GM12878 (cell line): ENCODE measurements at regions not wholly inside any gene's neighbourhood (a gene's known extent, or its start where the extent isn't known, plus 50 kb on each side); places are given as distances from the start of the nearest gene placed in this dataset.

Source experiments
- ATAC-seq: fragments of 200-7000 bp; cut with Tn5 transposase; 3 replicates; pipeline ENCODE4 v1.9.1; 2020; ENCODE audit warnings: mild to moderate bottlenecking, moderate library complexity
- BruUV-seq: library from RNA; stranded (reverse); fragments of 400-500 nt; replicated peaks from 2 replicates; lab custom pipeline; 2021; lab: Mats Ljungman, UMichigan
- CTCF ChIA-PET: fragments of 300-600 bp; sonication (Branson Sonifier 250); formaldehyde crosslinking; extraction: SDS; loops from one replicate; lab custom pipeline; 2021; ENCODE audit warnings: inconsistent platforms; lab: Yijun Ruan, JAX
- POLR2A ChIA-PET: fragments of 350-600 bp; formaldehyde crosslinking; extraction: SDS; loops from one replicate; lab custom pipeline; 2021; ENCODE audit warnings: inconsistent platforms; lab: Charles Lee
- RAD21 ChIA-PET: fragments of 300-600 bp; sonication (Branson Sonifier 250); formaldehyde crosslinking; loops from one replicate; lab custom pipeline; 2023; ENCODE audit warnings: antibody characterized with exemption; ENCODE audit not compliant: unreplicated experiment; lab: Charles Lee
- SMC1A ChIA-PET: fragments of 300-600 bp; sonication (Branson Sonifier 250); formaldehyde crosslinking; loops from one replicate; lab custom pipeline; 2023; ENCODE audit not compliant: unreplicated experiment, uncharacterized antibody; lab: Charles Lee
- DNase-seq: peaks from one replicate; pipeline ENCODE4 v3.0.0-alpha.2; 2011; ENCODE audit warnings: low read depth, low spot score
- FAIRE-seq: peaks from 3 replicates; lab custom pipeline; 2011; peaks lifted over from hg19 to GRCh38; lab: Jason Lieb, UNC
- H2AFZ ChIP-seq: 2 replicates; pipeline ENCODE4 v1.6.0; 2011; ENCODE audit warnings: low read depth, low read length, control low read depth; ENCODE audit not compliant: control insufficient read depth
- H3K27ac ChIP-seq: 2 replicates; pipeline ENCODE4 v1.5.1; 2011; ENCODE audit warnings: control low read depth; ENCODE audit not compliant: control insufficient read depth, insufficient read depth
- H3K27me3 ChIP-seq, 2 experiments: replicated peaks in 1 of 2; 2 replicates each; pipeline versions ENCODE4 v1.6.0 to v1.6.1; 2011; ENCODE audit warnings: low read length in 1 of 2; ENCODE audit not compliant: control insufficient read depth in 2 of 2, insufficient read depth in 2 of 2
- H3K36me3 ChIP-seq, 2 experiments: 2 replicates each; pipeline ENCODE4 v1.5.1; 2011; ENCODE audit warnings: low read length in 1 of 2; ENCODE audit not compliant: control insufficient read depth in 2 of 2, insufficient read depth in 2 of 2
- H3K4me1 ChIP-seq: 2 replicates; pipeline ENCODE4 v1.6.1; 2011; ENCODE audit warnings: mild to moderate bottlenecking, low read length, moderate library complexity, mixed read lengths; ENCODE audit not compliant: control insufficient read depth, insufficient read depth
- H3K4me2 ChIP-seq: 2 replicates; pipeline ENCODE4 v1.6.0; 2011; ENCODE audit warnings: control low read depth; ENCODE audit not compliant: control insufficient read depth, insufficient read depth
- H3K4me3 ChIP-seq: fragments of 200-600 bp; sonication (generic); 2 replicates; pipeline ENCODE4 v1.5.1; 2016
- H3K79me2 ChIP-seq: 2 replicates; pipeline ENCODE4 v1.6.0; 2011; ENCODE audit warnings: low read length; ENCODE audit not compliant: control insufficient read depth, insufficient read depth
- H3K9ac ChIP-seq: 2 replicates; pipeline ENCODE4 v1.8.0; 2011; ENCODE audit warnings: low read length, control low read depth, mixed read lengths; ENCODE audit not compliant: control insufficient read depth, insufficient read depth
- H3K9me3 ChIP-seq: replicated peaks from 3 replicates; pipeline ENCODE4 v1.5.1; 2011; ENCODE audit warnings: mild to moderate bottlenecking, low read length; ENCODE audit not compliant: control insufficient read depth, insufficient read depth
- H4K20me1 ChIP-seq: 2 replicates; pipeline ENCODE4 v1.6.0; 2011; ENCODE audit not compliant: control insufficient read depth, insufficient read depth
- BRCA1 ChIP-seq: IDR thresholded peaks from 2 replicates; pipeline ENCODE4 v1.6.1; 2011; ENCODE audit warnings: low read depth, low read length, improper control_type of control experiment
- CREB1 ChIP-seq: IDR thresholded peaks from 2 replicates; pipeline ENCODE4 v1.6.1; 2012; ENCODE audit warnings: low read depth, mild to moderate bottlenecking, inconsistent platforms
- IRF4 ChIP-seq: IDR thresholded peaks from 2 replicates; pipeline ENCODE4 v1.6.1; 2011; ENCODE audit warnings: low read depth, low read length
- MLLT1 ChIP-seq: fragments of 450-650 bp; IDR thresholded peaks from 2 replicates; pipeline ENCODE4 v1.6.1; 2016; ENCODE audit warnings: mild to moderate bottlenecking
- MTA2 ChIP-seq: fragments of 450-650 bp; IDR thresholded peaks from 2 replicates; pipeline ENCODE4 v1.6.1; 2016; ENCODE audit warnings: low read depth, mild to moderate bottlenecking, moderate library complexity
- MYB ChIP-seq: fragments of 150-350 bp; IDR thresholded peaks from 2 replicates; pipeline ENCODE4 v1.6.1; 2014; ENCODE audit warnings: mild to moderate bottlenecking, low read depth, low read length, borderline replicate concordance
- NFYA ChIP-seq: IDR thresholded peaks from 2 replicates; pipeline ENCODE4 v1.6.1; 2011; ENCODE audit warnings: low read depth, mild to moderate bottlenecking, low read length, improper control_type of control experiment, borderline replicate concordance
- PAX5 ChIP-seq: IDR thresholded peaks from 2 replicates; pipeline ENCODE4 v1.6.1; 2011; ENCODE audit warnings: low read depth, low read length, borderline replicate concordance
- POLR2AphosphoS2 ChIP-seq: IDR thresholded peaks from 2 replicates; pipeline ENCODE4 v1.6.1; 2011; ENCODE audit warnings: low read depth, mild to moderate bottlenecking, low read length, improper control_type of control experiment, moderate library complexity
- SMAD1 ChIP-seq: fragments of 450-650 bp; IDR thresholded peaks from 2 replicates; pipeline ENCODE4 v1.6.1; 2018; ENCODE audit warnings: mild to moderate bottlenecking, low read depth; ENCODE audit not compliant: partially characterized antibody
- SREBF1 ChIP-seq: IDR thresholded peaks from 2 replicates; pipeline ENCODE4 v1.6.1; 2012; ENCODE audit warnings: mild to moderate bottlenecking, low read length
- SREBF2 ChIP-seq: IDR thresholded peaks from 2 replicates; pipeline ENCODE4 v1.6.1; 2012; ENCODE audit warnings: mild to moderate bottlenecking, low read length
- YY1 ChIP-seq: IDR thresholded peaks from 2 replicates; pipeline ENCODE4 v1.6.1; 2011; ENCODE audit warnings: low read depth, mild to moderate bottlenecking, low read length
- ZNF592 ChIP-seq: fragments of 450-650 bp; IDR thresholded peaks from 2 replicates; pipeline ENCODE4 v1.6.1; 2017; ENCODE audit warnings: mild to moderate bottlenecking, moderate library complexity
- WGBS: methylation state at CpG from one replicate; pipeline ENCODE4 v1.1.6; 2016; ENCODE audit warnings: low lambda C conversion rate; ENCODE audit not compliant: insufficient replicate concordance, insufficient coverage; ENCODE audit errors: missing lambda C conversion rate; 5-methylcytosine and 5-hydroxymethylcytosine counted together
- in situ Hi-C: fragments of 300-500 bp; cut with MboI; formaldehyde crosslinking; loops from 9 replicates; pipeline ENCODE4 v1.14.3; 2018; ENCODE audit warnings: mixed read lengths
- intact Hi-C: fragments of 100-400 bp; cut with micrococcal nuclease; formaldehyde crosslinking; loops from one replicate; pipeline ENCODE4 v1.14.2; 2022; ENCODE audit not compliant: unreplicated experiment
- TF ChIP-seq, protein P1 (sequence below): fragments of 450-650 bp; IDR thresholded peaks from 2 replicates; pipeline ENCODE4 v1.6.1; 2017; ENCODE audit warnings: antibody characterized with exemption, mild to moderate bottlenecking, moderate library complexity
- TF ChIP-seq, protein P2 (sequence below): IDR thresholded peaks from 2 replicates; pipeline ENCODE4 v1.6.1; 2012; ENCODE audit warnings: low read depth, low read length, improper control_type of control experiment

GRCh38 chrX:57822398-57822797, 87.9 kb downstream of the ZXDA start:
- WGBS: 33% methylated on average over 8 of the region's 8 CpGs
- Histone ChIP-seq H3K9ac (no peak overlapping the region), H3K27me3 (no peaks in the 10 kb centered on the region), H3K4me2 (no peak overlapping the region), H3K4me1 (no peaks in the 10 kb centered on the region), H2AFZ (no peak overlapping the region), H3K4me3 (no peak overlapping the region), H3K79me2 (no peaks in the 10 kb centered on the region), H4K20me1 (no peaks in the 10 kb centered on the region; the same call in 1 of the 2 replicates), H3K36me3 (no peaks in the 10 kb centered on the region), H3K27ac (no peak overlapping the region), H3K9me3 (no peaks in the 10 kb centered on the region)
- intact Hi-C loops: loop anchor here (1.0 kb wide), 1 partner anchor 107 kb away; no protein-coding TSS in a partner anchor
- SMC1A ChIA-PET: interaction anchor here (1.0 kb wide), 1 partner anchor 11 kb away, joined by 4 read pairs; no protein-coding TSS in a partner anchor
- no peak for FAIRE-seq
- RAD21 ChIA-PET: interaction anchor here (0.9 to 1.0 kb wide), 2 partner anchors 102 to 156 kb away, joined by 3 read pairs; no protein-coding TSS in a partner anchor
- POLR2A ChIA-PET: no interaction called here
- ATAC-seq: no peak
- no peak for DNase-seq
- CTCF ChIA-PET: interaction anchor here (0.9 to 4.4 kb wide), 8 partner anchors 93 to 1032 kb away, joined by 3 to 18 read pairs (median 4); no protein-coding TSS in a partner anchor
- in situ Hi-C loops: no loop called here
- BruUV-seq: no TSS peak
- TF ChIP-seq, protein P1, sequence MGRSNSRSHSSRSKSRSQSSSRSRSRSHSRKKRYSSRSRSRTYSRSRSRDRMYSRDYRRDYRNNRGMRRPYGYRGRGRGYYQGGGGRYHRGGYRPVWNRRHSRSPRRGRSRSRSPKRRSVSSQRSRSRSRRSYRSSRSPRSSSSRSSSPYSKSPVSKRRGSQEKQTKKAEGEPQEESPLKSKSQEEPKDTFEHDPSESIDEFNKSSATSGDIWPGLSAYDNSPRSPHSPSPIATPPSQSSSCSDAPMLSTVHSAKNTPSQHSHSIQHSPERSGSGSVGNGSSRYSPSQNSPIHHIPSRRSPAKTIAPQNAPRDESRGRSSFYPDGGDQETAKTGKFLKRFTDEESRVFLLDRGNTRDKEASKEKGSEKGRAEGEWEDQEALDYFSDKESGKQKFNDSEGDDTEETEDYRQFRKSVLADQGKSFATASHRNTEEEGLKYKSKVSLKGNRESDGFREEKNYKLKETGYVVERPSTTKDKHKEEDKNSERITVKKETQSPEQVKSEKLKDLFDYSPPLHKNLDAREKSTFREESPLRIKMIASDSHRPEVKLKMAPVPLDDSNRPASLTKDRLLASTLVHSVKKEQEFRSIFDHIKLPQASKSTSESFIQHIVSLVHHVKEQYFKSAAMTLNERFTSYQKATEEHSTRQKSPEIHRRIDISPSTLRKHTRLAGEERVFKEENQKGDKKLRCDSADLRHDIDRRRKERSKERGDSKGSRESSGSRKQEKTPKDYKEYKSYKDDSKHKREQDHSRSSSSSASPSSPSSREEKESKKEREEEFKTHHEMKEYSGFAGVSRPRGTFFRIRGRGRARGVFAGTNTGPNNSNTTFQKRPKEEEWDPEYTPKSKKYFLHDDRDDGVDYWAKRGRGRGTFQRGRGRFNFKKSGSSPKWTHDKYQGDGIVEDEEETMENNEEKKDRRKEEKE: no peak
- no peak for TF ChIP-seq MLLT1
- TF ChIP-seq, protein P2, sequence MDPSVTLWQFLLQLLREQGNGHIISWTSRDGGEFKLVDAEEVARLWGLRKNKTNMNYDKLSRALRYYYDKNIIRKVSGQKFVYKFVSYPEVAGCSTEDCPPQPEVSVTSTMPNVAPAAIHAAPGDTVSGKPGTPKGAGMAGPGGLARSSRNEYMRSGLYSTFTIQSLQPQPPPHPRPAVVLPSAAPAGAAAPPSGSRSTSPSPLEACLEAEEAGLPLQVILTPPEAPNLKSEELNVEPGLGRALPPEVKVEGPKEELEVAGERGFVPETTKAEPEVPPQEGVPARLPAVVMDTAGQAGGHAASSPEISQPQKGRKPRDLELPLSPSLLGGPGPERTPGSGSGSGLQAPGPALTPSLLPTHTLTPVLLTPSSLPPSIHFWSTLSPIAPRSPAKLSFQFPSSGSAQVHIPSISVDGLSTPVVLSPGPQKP: no peak
- TF ChIP-seq MYB: no peak
- TF ChIP-seq MTA2: no peak
- TF ChIP-seq SREBF1: no peak
- no peak for TF ChIP-seq BRCA1
- TF ChIP-seq POLR2AphosphoS2: no peak
- TF ChIP-seq ZNF592: no peak
- no peak for TF ChIP-seq IRF4
- no peak for TF ChIP-seq PAX5
- no peak for TF ChIP-seq SREBF2
- no peak for TF ChIP-seq CREB1
- TF ChIP-seq SMAD1: no peak
- no peak for TF ChIP-seq NFYA
- TF ChIP-seq YY1: no peak
